VCaP (cell line): ENCODE measurements at regions not wholly inside any gene's neighbourhood (a gene's known extent, or its start where the extent isn't known, plus 50 kb on each side); places are given as distances from the start of the nearest gene placed in this dataset.

Experiments used
- H3K27ac ChIP-seq: fragments of 450-650 bp; 2 replicates; pipeline ENCODE4 v1.5.1; 2017
- CTCF ChIP-seq: fragments of 450-650 bp; conservative IDR thresholded peaks from 2 replicates; pipeline ENCODE4 v1.5.1; 2017; ENCODE audit warnings: mild to moderate bottlenecking, moderate library complexity

- no peak for TF ChIP-seq CTCF
- no peak overlapping the region for H3K27ac ChIP-seq
These were observed 191.0 kb upstream of the BET1 start for GRCh38 chr7:94195201-94195600.

- no peak overlapping the region for H3K27ac ChIP-seq
- TF ChIP-seq CTCF: no peak
These were observed 191.7 kb upstream of the BET1 start for GRCh38 chr7:94195813-94196212.

- no peak for TF ChIP-seq CTCF
- H3K27ac ChIP-seq: no peak overlapping the region
These were observed 189.2 kb upstream of the COL1A2 start for GRCh38 chr7:94205529-94205928.

GRCh38 chr7:94206295-94206694 lies 188.4 kb upstream of the COL1A2 start:
- TF ChIP-seq CTCF: no peak
- no peak overlapping the region for H3K27ac ChIP-seq

GRCh38 chr7:94212160-94212559 lies 182.5 kb upstream of the COL1A2 start:
- H3K27ac ChIP-seq: no peak overlapping the region
- no peak for TF ChIP-seq CTCF

GRCh38 chr7:94216944-94217461 lies 177.7 kb upstream of the COL1A2 start:
- H3K27ac ChIP-seq: no peak overlapping the region
- TF ChIP-seq CTCF: no peak

GRCh38 chr7:94217766-94218165 lies 176.9 kb upstream of the COL1A2 start:
- H3K27ac ChIP-seq: no peak overlapping the region
- no peak for TF ChIP-seq CTCF

- H3K27ac ChIP-seq: no peak overlapping the region
- no peak for TF ChIP-seq CTCF
These were observed 172.2 kb upstream of the COL1A2 start for GRCh38 chr7:94222516-94222915.
